ENCODE measurements at regions not wholly inside any gene's neighbourhood (a gene's known extent, or its start where the extent isn't known, plus 50 kb on each side); places are given as distances from the start of the nearest gene placed in this dataset.
A peak's percentile ranks its signal among the peaks of the same experiment; 100 is the strongest.

DNA sequence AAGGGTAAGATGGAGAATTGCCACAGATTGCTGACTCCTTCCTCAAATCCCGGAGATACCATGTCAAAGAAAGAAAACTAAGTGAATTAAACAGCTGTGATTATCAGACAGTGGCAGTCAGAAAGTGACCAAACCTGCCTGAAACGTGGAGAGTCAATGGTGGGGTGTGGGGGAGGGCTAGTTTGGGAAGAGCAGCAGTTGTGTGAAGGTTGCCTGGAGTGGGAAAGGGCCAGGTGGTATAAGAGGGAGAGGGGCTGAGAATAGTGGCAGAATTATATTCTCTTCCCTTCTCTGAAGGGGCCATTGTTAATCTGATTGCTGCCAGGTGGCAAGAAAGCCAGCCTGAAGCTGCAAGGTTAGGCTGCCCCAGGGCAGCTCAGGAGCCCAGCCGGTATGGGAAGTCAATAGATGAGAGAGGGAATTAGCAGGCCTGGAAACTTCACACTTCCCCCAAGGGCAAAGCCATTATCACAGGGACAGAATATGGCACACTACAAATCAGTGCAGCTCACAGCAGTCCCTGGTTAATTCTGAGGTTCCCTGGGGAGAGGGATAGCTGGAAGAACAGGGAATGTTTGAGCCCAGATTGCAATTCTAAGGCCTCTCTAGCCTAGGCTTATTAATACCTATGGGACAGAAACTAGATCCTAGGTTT lies 83.9 kb upstream of the ITGB1 start:
- H3K27me3 ChIP-seq, result no peaks in the 10 kb centered on the region
- WGBS, result 84% methylated on average over 3 of the region's 3 CpGs
- intact Hi-C loops (cut with DNase I), result no loop called here
- H3K9me3 ChIP-seq, result no peaks in the 10 kb centered on the region
- H3K4me3 ChIP-seq, result no peak overlapping the region
- TF ChIP-seq EP300 (IDR thresholded peaks at IDR 0.05), result no peak
- TF ChIP-seq POLR2A (IDR thresholded peaks at IDR 0.05; ENCODE audit: low read depth), result no peak
- TF ChIP-seq, protein P1, sequence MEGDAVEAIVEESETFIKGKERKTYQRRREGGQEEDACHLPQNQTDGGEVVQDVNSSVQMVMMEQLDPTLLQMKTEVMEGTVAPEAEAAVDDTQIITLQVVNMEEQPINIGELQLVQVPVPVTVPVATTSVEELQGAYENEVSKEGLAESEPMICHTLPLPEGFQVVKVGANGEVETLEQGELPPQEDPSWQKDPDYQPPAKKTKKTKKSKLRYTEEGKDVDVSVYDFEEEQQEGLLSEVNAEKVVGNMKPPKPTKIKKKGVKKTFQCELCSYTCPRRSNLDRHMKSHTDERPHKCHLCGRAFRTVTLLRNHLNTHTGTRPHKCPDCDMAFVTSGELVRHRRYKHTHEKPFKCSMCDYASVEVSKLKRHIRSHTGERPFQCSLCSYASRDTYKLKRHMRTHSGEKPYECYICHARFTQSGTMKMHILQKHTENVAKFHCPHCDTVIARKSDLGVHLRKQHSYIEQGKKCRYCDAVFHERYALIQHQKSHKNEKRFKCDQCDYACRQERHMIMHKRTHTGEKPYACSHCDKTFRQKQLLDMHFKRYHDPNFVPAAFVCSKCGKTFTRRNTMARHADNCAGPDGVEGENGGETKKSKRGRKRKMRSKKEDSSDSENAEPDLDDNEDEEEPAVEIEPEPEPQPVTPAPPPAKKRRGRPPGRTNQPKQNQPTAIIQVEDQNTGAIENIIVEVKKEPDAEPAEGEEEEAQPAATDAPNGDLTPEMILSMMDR (IDR thresholded peaks at IDR 0.05), result no peak
- TF ChIP-seq POLR2AphosphoS5 (IDR thresholded peaks at IDR 0.05), result no peak
- no peak for DNase-seq (ENCODE audit: extremely low spot score)
- no peaks in the 10 kb centered on the region for H3K36me3 ChIP-seq
- no peak overlapping the region for H3K27ac ChIP-seq (replicated peaks in 1 of 4)
- H3K4me1 ChIP-seq, result no peaks in the 10 kb centered on the region

DNA sequence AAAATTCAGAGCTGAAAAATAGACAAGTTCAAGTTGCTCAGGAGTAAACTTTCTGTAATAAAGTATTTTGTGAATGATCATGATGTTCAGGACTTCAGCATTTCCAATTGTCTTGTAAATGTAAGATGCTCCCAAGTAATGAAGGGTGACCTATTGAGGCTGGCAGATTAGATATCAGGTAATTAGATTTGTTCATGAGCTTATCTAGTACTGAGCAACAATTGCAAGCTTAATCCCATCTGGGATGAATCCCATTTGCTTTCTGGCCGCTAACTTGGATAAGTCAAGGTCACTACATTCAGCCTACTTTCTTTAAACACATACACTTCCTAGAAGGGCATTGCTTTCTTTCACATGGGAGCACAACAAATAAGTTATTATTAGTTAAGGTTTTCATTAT lies 82.4 kb upstream of the ITGB1 start:
- WGBS, result 91% methylated on average over 1 of the region's 1 CpG
- H3K36me3 ChIP-seq, result no peaks in the 10 kb centered on the region
- intact Hi-C loops (cut with DNase I), result no loop called here
- peaks cover 0 to 2% (median 0%) of the 10 kb centered on the region in 4 donors for H3K4me1 ChIP-seq
- H3K9me3 ChIP-seq, result no peaks in the 10 kb centered on the region
- H3K27me3 ChIP-seq, result no peaks in the 10 kb centered on the region
- TF ChIP-seq POLR2AphosphoS5 (IDR thresholded peaks at IDR 0.05) (no peak), EP300 (IDR thresholded peaks at IDR 0.05) (no peak), POLR2A (IDR thresholded peaks at IDR 0.05; ENCODE audit: low read depth) (no peak)
- TF ChIP-seq, protein P1 (IDR thresholded peaks at IDR 0.05), result no peak
- no peak overlapping the region for H3K27ac ChIP-seq (replicated peaks in 1 of 4)
- no peak overlapping the region for H3K4me3 ChIP-seq
- DNase-seq (ENCODE audit: extremely low spot score), result no peak

DNA sequence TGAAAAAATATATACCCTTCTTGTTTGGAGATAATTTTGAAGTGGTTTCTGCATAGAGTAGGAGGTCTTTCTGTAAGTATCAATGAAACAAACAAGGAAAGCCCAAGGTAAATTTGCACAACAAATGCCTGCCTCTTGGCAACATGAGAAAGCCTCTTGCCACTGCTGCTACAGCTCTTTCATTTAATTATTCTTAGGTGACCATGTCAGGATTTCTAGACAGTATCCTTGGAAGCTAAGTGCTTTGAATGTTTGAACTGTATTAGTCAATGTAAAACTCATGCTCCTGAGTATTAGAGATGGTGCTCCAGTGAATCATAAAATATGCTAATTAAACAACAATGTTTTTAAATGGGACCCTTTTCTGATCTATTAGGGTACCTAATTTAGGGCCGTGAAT lies 81.2 kb upstream of the ITGB1 start:
- no peak overlapping the region for H3K4me3 ChIP-seq
- no peak overlapping the region for H3K27ac ChIP-seq (replicated peaks in 1 of 4)
- intact Hi-C loops (cut with DNase I), result no loop called here
- H3K9me3 ChIP-seq, result no peaks in the 10 kb centered on the region
- TF ChIP-seq EP300 (IDR thresholded peaks at IDR 0.05) (no peak), POLR2AphosphoS5 (IDR thresholded peaks at IDR 0.05) (no peak), POLR2A (IDR thresholded peaks at IDR 0.05; ENCODE audit: low read depth) (no peak)
- TF ChIP-seq, protein P1 (IDR thresholded peaks at IDR 0.05), result no peak
- H3K4me1 ChIP-seq, result peaks cover 0 to 6% (median 3%) of the 10 kb centered on the region in 4 donors
- H3K36me3 ChIP-seq, result no peaks in the 10 kb centered on the region
- no peaks in the 10 kb centered on the region for H3K27me3 ChIP-seq
- no peak for DNase-seq (ENCODE audit: extremely low spot score)
- 97% methylated on average over 1 of the region's 1 CpG for WGBS

DNA sequence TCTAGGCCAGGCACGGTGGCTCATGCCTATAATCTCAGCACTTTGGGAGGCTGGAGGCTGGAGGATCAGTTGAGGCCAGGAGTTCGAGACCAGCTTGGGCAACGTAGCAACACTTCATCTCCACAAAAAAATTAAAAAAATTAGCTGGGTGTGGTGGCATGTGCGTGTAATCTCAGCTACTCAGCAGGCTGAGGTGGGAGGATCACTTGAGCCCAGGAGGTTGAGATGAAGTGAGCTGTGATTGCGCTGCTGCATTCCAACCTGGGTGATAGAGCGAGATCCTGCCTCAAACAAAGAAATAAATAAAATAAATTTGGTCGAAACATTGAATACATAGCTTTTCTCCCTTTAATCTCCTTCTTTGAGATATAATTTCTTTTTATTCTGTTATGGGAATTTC lies 80.6 kb upstream of the ITGB1 start:
- intact Hi-C loops (cut with DNase I), result no loop called here
- Histone ChIP-seq H3K27me3 (no peaks in the 10 kb centered on the region), H3K36me3 (no peaks in the 10 kb centered on the region)

More for the DNA sequence above, 80.6 kb upstream of the ITGB1 start:
- Histone ChIP-seq H3K9me3 (no peaks in the 10 kb centered on the region), H3K4me1 (peaks cover 0 to 6% (median 3%) of the 10 kb centered on the region in 4 donors), H3K4me3 (no peak overlapping the region), H3K27ac (replicated peaks in 1 of 4) (no peak overlapping the region)
- no peak for TF ChIP-seq POLR2AphosphoS5 (IDR thresholded peaks at IDR 0.05)
- TF ChIP-seq EP300 (IDR thresholded peaks at IDR 0.05), result no peak
- TF ChIP-seq POLR2A (IDR thresholded peaks at IDR 0.05; ENCODE audit: low read depth), result no peak
- TF ChIP-seq, protein P1 (IDR thresholded peaks at IDR 0.05), result no peak
- 87% methylated on average over 7 of the region's 7 CpGs for WGBS
- DNase-seq (ENCODE audit: extremely low spot score), result peak; percentile 24

All from esophagus muscularis mucosa (tissue), 4 donors.